ENCODE measurements at regions not wholly inside any gene's neighbourhood (a gene's known extent, or its start where the extent isn't known, plus 50 kb on each side); places are given as distances from the start of the nearest gene placed in this dataset.

DNA sequence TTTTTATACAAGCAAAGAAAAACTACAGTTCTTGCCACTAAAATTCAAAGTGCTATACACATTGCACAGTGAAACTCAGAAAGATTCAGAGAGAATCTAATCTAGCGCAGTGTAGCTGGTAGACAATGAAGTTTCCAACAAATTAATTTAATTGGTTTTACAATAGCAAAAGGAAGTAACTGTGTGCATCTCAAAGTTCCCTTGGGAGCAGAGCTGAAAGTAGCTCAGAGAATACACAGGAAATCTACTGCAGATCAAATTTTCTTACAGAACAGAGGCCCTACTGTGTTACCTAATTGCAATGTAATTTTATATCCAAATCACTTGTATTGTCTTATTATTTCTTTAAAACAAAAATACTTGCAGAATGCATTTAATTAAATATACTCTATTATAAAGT lies 1396.2 kb upstream of the TENM4 start:
- TF ChIP-seq CHD1 (IDR thresholded peaks at IDR 0.05; ENCODE audit: low read depth, low read length) (no peak), RAD21 (IDR thresholded peaks at IDR 0.05 in 1 of 2, conservative IDR thresholded peaks at IDR 0.05 in 1 of 2; ENCODE audit: low read depth in 2 of 2, low read length in 2 of 2) (no peak), CHD2 (IDR thresholded peaks at IDR 0.05; ENCODE audit: low read length) (no peak), KDM1A (IDR thresholded peaks at IDR 0.05; ENCODE audit: borderline replicate concordance, low read length) (no peak), NANOG (IDR thresholded peaks at IDR 0.05; ENCODE audit: insufficient read depth, low read depth, low read length, poor library complexity, severe bottlenecking) (no peak), EP300 (IDR thresholded peaks at IDR 0.05; ENCODE audit: borderline replicate concordance in 1 of 2, low read depth in 2 of 2, low read length in 2 of 2) (no peak), JUN (IDR thresholded peaks at IDR 0.05; ENCODE audit: low read depth, low read length) (no peak), GABPA (IDR thresholded peaks at IDR 0.05; ENCODE audit: borderline replicate concordance, insufficient read depth, low read length) (no peak), JUND (IDR thresholded peaks at IDR 0.05; ENCODE audit: low read length) (no peak), BRCA1 (IDR thresholded peaks at IDR 0.05; ENCODE audit: low read depth, low read length) (no peak), POLR2AphosphoS5 (IDR thresholded peaks at IDR 0.05; ENCODE audit: low read depth, low read length) (no peak), TAF1 (IDR thresholded peaks at IDR 0.05; ENCODE audit: low read depth, low read length) (no peak)
- TF ChIP-seq, protein P1, sequence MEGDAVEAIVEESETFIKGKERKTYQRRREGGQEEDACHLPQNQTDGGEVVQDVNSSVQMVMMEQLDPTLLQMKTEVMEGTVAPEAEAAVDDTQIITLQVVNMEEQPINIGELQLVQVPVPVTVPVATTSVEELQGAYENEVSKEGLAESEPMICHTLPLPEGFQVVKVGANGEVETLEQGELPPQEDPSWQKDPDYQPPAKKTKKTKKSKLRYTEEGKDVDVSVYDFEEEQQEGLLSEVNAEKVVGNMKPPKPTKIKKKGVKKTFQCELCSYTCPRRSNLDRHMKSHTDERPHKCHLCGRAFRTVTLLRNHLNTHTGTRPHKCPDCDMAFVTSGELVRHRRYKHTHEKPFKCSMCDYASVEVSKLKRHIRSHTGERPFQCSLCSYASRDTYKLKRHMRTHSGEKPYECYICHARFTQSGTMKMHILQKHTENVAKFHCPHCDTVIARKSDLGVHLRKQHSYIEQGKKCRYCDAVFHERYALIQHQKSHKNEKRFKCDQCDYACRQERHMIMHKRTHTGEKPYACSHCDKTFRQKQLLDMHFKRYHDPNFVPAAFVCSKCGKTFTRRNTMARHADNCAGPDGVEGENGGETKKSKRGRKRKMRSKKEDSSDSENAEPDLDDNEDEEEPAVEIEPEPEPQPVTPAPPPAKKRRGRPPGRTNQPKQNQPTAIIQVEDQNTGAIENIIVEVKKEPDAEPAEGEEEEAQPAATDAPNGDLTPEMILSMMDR (IDR thresholded peaks at IDR 0.05; ENCODE audit: control extremely low read depth in 1 of 3, insufficient read depth in 1 of 3, low read depth in 1 of 3, low read length in 3 of 3), result no peak
- TF ChIP-seq, protein P2, sequence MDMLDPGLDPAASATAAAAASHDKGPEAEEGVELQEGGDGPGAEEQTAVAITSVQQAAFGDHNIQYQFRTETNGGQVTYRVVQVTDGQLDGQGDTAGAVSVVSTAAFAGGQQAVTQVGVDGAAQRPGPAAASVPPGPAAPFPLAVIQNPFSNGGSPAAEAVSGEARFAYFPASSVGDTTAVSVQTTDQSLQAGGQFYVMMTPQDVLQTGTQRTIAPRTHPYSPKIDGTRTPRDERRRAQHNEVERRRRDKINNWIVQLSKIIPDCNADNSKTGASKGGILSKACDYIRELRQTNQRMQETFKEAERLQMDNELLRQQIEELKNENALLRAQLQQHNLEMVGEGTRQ (IDR thresholded peaks at IDR 0.05; ENCODE audit: low read length), result no peak

Data from H1 (cell line).